NCI-H524 (cell line): ENCODE measurements at regions not wholly inside any gene's neighbourhood (a gene's known extent, or its start where the extent isn't known, plus 50 kb on each side); places are given as distances from the start of the nearest gene placed in this dataset.

Experiments
- DNase-seq, 2 experiments: peaks; one replicate each; lab custom pipeline; 2025; lab: John Stamatoyannopoulos, UW

- DNase-seq, result peak in 1 of 2 experiments; percentile 20
Observed at GRCh38 chr7:50962962-50963374, 180.3 kb upstream of the GRB10 start.

GRCh38 chr7:50962281-50962883, 179.7 kb upstream of the GRB10 start:
- no peak for DNase-seq

GRCh38 chr7:50960621-50961310, 178.1 kb upstream of the GRB10 start:
- no peak for DNase-seq

- DNase-seq, result no peak
Observed at GRCh38 chr7:50959991-50960390, 177.3 kb upstream of the GRB10 start.

- DNase-seq, result no peak
Observed at GRCh38 chr7:50959560-50959959, 176.9 kb upstream of the GRB10 start.

- DNase-seq, result no peak
Observed at GRCh38 chr7:50957855-50958254, 175.2 kb upstream of the GRB10 start.

- no peak for DNase-seq
Observed at GRCh38 chr7:50957431-50957830, 174.7 kb upstream of the GRB10 start.

- no peak for DNase-seq
Observed at GRCh38 chr7:50956522-50957155, 173.9 kb upstream of the GRB10 start.

GRCh38 chr7:50954716-50955115, 172.0 kb upstream of the GRB10 start:
- DNase-seq, result no peak

- DNase-seq, result no peak
Observed at GRCh38 chr7:50954245-50954644, 171.5 kb upstream of the GRB10 start.

- DNase-seq, result no peak
Observed at GRCh38 chr7:50953820-50954219, 171.1 kb upstream of the GRB10 start.

- DNase-seq, result no peak
Observed at GRCh38 chr7:50953303-50953702, 170.6 kb upstream of the GRB10 start.

- no peak for DNase-seq
Observed at GRCh38 chr7:50952544-50952943, 169.8 kb upstream of the GRB10 start.

GRCh38 chr7:50952120-50952519, 169.4 kb upstream of the GRB10 start:
- no peak for DNase-seq

GRCh38 chr7:50943482-50943881, 160.8 kb upstream of the GRB10 start:
- no peak for DNase-seq

GRCh38 chr7:50941525-50941924, 158.8 kb upstream of the GRB10 start:
- no peak for DNase-seq

- DNase-seq, result no peak
Observed at GRCh38 chr7:50940621-50941020, 157.9 kb upstream of the GRB10 start.

GRCh38 chr7:50939021-50939420, 156.3 kb upstream of the GRB10 start:
- peak; percentile 5 to 72 for DNase-seq

- no peak for DNase-seq
Observed at GRCh38 chr7:50937727-50938126, 155.0 kb upstream of the GRB10 start.

- DNase-seq, result no peak
Observed at GRCh38 chr7:50926049-50926448, 143.4 kb upstream of the GRB10 start.

- no peak for DNase-seq
Observed at GRCh38 chr7:50923476-50923875, 140.8 kb upstream of the GRB10 start.

- no peak for DNase-seq
Observed at GRCh38 chr7:50921114-50921813, 138.6 kb upstream of the GRB10 start.
